Neutrophil (primary cell): ENCODE measurements at regions not wholly inside any gene's neighbourhood (a gene's known extent, or its start where the extent isn't known, plus 50 kb on each side); places are given as distances from the start of the nearest gene placed in this dataset.

Experiments used
- H3K27ac ChIP-seq: fragments of 200-600 bp; sonication (generic); 2 replicates; pipeline ENCODE4 v1.5.1; 2016; ENCODE audit warnings: mild to moderate bottlenecking, moderate library complexity
- H3K27me3 ChIP-seq: fragments of 200-600 bp; sonication (generic); 2 replicates; pipeline ENCODE4 v1.6.0; 2016; ENCODE audit warnings: mild to moderate bottlenecking
- H3K36me3 ChIP-seq: fragments of 200-600 bp; sonication (generic); 2 replicates; pipeline ENCODE4 v1.5.1; 2017
- H3K4me1 ChIP-seq, 2 experiments: fragments of 200-600 bp in 1 of 2; sonication (generic) in 1 of 2; 1 replicate in 1 of 2; 2 replicates in 1 of 2; pipeline versions ENCODE4 v1.5.1 to v1.6.1; 2013 to 2016; ENCODE audit warnings: low read depth in 1 of 2, low read length in 1 of 2, mild to moderate bottlenecking in 1 of 2, moderate library complexity in 1 of 2; ENCODE audit not compliant: control insufficient read depth in 1 of 2, insufficient read depth in 1 of 2
- H3K4me3 ChIP-seq, 2 experiments: fragments of 200-600 bp in 1 of 2; sonication (generic) in 1 of 2; 1 replicate in 1 of 2; 2 replicates in 1 of 2; pipeline ENCODE4 v1.5.1; 2013 to 2016; ENCODE audit warnings: low read depth in 1 of 2, low read length in 1 of 2, mild to moderate bottlenecking in 1 of 2, moderate library complexity in 1 of 2
- H3K9me3 ChIP-seq: fragments of 200-600 bp; sonication (generic); 2 replicates; pipeline ENCODE4 v1.5.1; 2016
- TF ChIP-seq, protein P1 (sequence below): fragments of 200-600 bp; sonication (generic); IDR thresholded peaks from 2 replicates; pipeline ENCODE4 v1.5.1; 2016; ENCODE audit warnings: antibody characterized with exemption

DNA sequence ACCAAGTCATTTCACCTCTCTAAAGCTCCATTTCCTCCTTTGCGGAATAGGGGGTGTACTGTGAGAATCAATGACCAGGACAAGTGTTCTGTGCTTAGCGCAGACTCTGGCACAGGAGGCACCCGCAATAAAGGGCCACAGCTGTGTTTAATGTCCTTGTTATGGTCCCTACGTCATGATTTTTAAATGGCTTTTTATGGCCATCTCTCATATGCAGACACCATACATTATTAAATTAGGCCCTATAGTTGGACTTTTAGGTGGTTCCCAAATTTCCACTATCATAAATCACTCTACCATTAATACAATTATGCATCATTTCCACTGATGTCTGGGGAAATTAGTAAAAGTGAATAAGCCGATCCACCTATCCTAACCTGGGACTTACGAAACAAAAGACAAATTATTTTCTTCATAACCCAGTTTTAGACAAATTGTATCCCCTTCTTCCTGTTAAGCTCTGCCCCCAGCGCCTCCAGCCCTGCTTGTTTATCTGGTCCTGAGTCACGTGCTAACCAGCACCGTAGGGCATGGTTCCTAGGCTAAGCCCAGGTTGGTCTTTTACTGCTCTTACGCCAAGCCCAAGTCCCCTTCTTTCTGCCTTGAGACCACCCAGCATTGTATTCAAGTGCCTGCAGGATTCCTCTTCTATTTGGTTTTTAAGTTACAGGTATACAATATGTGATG is 278.3 kb downstream of the SHQ1 start:
- Histone ChIP-seq H3K4me1 (peaks cover 0 to 1% of the 10 kb centered on the region in 2 experiments), H3K27me3 (no peaks in the 10 kb centered on the region), H3K4me3 (no peak overlapping the region), H3K36me3 (no peaks in the 10 kb centered on the region), H3K27ac (no peak overlapping the region), H3K9me3 (no peaks in the 10 kb centered on the region)
- TF ChIP-seq, protein P1, sequence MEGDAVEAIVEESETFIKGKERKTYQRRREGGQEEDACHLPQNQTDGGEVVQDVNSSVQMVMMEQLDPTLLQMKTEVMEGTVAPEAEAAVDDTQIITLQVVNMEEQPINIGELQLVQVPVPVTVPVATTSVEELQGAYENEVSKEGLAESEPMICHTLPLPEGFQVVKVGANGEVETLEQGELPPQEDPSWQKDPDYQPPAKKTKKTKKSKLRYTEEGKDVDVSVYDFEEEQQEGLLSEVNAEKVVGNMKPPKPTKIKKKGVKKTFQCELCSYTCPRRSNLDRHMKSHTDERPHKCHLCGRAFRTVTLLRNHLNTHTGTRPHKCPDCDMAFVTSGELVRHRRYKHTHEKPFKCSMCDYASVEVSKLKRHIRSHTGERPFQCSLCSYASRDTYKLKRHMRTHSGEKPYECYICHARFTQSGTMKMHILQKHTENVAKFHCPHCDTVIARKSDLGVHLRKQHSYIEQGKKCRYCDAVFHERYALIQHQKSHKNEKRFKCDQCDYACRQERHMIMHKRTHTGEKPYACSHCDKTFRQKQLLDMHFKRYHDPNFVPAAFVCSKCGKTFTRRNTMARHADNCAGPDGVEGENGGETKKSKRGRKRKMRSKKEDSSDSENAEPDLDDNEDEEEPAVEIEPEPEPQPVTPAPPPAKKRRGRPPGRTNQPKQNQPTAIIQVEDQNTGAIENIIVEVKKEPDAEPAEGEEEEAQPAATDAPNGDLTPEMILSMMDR: no peak

DNA sequence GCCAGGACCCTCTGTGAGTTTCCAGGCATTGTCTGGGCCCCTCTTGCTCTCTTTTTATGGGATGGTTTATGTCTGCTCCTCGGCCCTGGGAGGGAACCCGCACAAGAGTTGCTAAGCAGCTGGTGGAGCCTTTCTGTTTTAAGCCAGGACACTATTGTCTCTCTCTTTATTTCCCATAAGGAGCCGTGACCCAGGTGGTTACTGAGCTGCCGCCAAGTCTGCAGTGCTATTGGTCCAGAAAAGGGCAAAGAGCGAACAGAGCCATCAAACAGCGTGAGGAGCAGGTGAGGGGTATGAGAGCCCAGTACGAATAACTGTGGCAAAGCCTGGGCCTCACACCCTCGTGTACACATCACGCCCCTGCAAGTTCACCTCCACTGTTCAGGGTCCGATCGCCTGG is 280.2 kb downstream of the SHQ1 start:
- no peak overlapping the region for H3K27ac ChIP-seq
- TF ChIP-seq, protein P1: no peak
- no peak overlapping the region for H3K4me3 ChIP-seq
- peaks cover 0 to 6% of the 10 kb centered on the region in 2 experiments for H3K4me1 ChIP-seq
- no peaks in the 10 kb centered on the region for H3K27me3 ChIP-seq
- H3K36me3 ChIP-seq: no peaks in the 10 kb centered on the region
- no peaks in the 10 kb centered on the region for H3K9me3 ChIP-seq

DNA sequence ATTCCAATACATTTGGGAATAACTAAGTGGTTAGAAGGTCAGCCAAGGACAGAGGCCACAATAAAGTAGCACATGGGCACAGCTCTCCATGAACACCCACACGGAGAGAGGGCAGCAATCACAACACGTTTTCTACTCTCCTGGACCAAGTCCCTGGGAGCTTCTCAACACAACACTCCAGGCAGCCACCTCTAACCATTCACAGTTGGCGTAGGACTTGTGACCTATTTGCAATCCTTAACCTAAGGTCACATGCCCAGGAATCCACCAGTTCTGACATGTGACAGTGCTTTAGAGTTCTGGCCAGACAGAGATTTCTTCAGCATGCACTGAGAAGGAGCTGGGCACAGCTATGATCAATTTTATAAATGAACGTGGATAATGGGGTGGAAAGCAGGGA is 280.8 kb downstream of the SHQ1 start:
- Histone ChIP-seq H3K4me1 (peaks cover 0 to 6% of the 10 kb centered on the region in 2 experiments), H3K4me3 (no peak overlapping the region), H3K36me3 (no peaks in the 10 kb centered on the region), H3K27me3 (no peaks in the 10 kb centered on the region), H3K9me3 (no peaks in the 10 kb centered on the region), H3K27ac (no peak overlapping the region)
- TF ChIP-seq, protein P1: no peak

DNA sequence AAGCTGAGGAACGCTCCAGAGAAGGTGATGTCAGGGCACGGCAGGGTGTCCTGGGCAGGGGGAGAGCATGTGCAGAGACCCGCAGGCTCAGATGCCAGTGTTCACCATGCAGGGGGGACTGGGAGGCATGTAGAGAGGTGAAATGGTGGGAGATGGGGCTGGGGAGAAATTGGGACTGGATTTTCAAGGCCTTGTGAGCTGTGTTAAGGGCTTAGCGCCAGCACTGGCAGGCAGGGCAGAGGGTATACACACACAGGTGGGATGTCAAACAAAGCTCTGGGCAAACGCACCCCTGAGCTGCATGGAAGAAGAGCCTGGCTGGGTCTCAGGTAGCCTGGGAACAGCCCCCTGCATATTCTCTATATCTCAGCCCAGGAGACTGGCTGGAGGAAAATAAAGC is 282.7 kb downstream of the SHQ1 start:
- peaks cover 7 to 10% of the 10 kb centered on the region in 2 experiments for H3K4me1 ChIP-seq
- no peak overlapping the region for H3K4me3 ChIP-seq
- no peaks in the 10 kb centered on the region for H3K27me3 ChIP-seq
- H3K36me3 ChIP-seq: no peaks in the 10 kb centered on the region
- H3K27ac ChIP-seq: no peak overlapping the region
- no peaks in the 10 kb centered on the region for H3K9me3 ChIP-seq
- TF ChIP-seq, protein P1: no peak

DNA sequence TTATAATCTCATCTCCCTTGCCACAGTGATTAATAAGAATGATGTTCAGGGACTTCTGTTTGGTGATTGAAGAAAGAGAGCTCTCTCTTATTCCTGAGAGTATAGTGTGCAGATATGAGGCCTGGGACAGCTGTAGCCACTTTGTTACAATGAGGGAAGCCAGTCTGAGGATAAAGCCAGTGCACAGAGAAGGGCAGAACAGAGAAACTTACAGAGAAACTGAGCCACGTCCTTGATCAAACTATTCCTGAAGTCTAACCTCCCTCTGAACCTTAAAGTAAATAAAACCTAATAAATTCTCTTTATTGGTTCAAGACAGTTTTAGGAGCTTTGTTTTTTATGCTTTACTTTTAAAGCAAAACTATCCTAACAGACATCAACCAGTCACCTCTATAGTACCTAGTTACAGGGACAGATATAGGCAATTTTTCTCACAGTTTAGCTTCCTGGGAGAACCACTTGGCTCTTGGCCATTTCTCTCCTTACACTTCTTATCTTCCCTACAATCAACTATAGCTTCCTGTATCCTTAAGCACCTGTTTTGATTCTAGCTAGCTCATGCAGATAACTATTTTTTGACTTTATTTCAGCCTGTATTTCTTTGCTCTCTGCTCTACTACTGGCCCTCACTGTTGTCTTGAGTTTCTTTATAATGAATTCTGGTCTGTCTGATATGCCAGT is 284.4 kb downstream of the SHQ1 start:
- H3K27ac ChIP-seq: no peak overlapping the region
- no peak overlapping the region for H3K4me3 ChIP-seq
- no peaks in the 10 kb centered on the region for H3K36me3 ChIP-seq
- H3K4me1 ChIP-seq: peaks cover 21 to 24% of the 10 kb centered on the region in 2 experiments
- no peaks in the 10 kb centered on the region for H3K27me3 ChIP-seq
- no peaks in the 10 kb centered on the region for H3K9me3 ChIP-seq
- TF ChIP-seq, protein P1: no peak
